Neural progenitor cell (in vitro differentiated cells): ENCODE measurements at regions not wholly inside any gene's neighbourhood (a gene's known extent, or its start where the extent isn't known, plus 50 kb on each side); places are given as distances from the start of the nearest gene placed in this dataset.

Experiments used
- DNase-seq: peaks from one replicate; pipeline ENCODE4 v3.0.0-alpha.2; 2016; ENCODE audit warnings: low spot score
- H2AFZ ChIP-seq: fragments of 200-600 bp; sonication (generic); replicated peaks from 2 replicates; pipeline ENCODE4 v1.6.1; 2016; ENCODE audit warnings: antibody characterized with exemption
- H3F3A ChIP-seq: fragments of 200-600 bp; sonication (generic); 2 replicates; pipeline ENCODE4 v1.6.1; 2016; ENCODE audit warnings: antibody characterized with exemption, low read depth
- H3K27ac ChIP-seq: fragments of 200-600 bp; sonication (generic); 2 replicates; pipeline ENCODE4 v1.5.1; 2016; ENCODE audit warnings: mild to moderate bottlenecking
- H3K27me3 ChIP-seq: fragments of 200-600 bp; sonication (generic); 2 replicates; pipeline ENCODE4 v1.6.1; 2016; ENCODE audit warnings: mild to moderate bottlenecking, moderate library complexity
- H3K36me3 ChIP-seq: fragments of 200-600 bp; sonication (generic); 2 replicates; pipeline ENCODE4 v1.5.1; 2016
- H3K4me1 ChIP-seq: fragments of 200-600 bp; sonication (generic); 2 replicates; pipeline ENCODE4 v1.6.1; 2016; ENCODE audit warnings: mixed run types
- H3K4me2 ChIP-seq: fragments of 200-600 bp; sonication (generic); 2 replicates; pipeline ENCODE4 v1.6.1; 2016
- H3K4me3 ChIP-seq: fragments of 200-600 bp; sonication (generic); 2 replicates; pipeline ENCODE4 v1.5.1; 2016
- H3K79me2 ChIP-seq: fragments of 200-600 bp; sonication (generic); 2 replicates; pipeline ENCODE4 v1.6.1; 2016; ENCODE audit warnings: low read depth
- H3K9ac ChIP-seq: fragments of 200-600 bp; sonication (generic); 2 replicates; pipeline ENCODE4 v1.6.1; 2016
- H3K9me3 ChIP-seq: fragments of 200-600 bp; sonication (generic); 2 replicates; pipeline ENCODE4 v1.5.1; 2016; ENCODE audit warnings: low read depth
- H4K20me1 ChIP-seq: fragments of 200-600 bp; sonication (generic); 2 replicates; pipeline ENCODE4 v1.6.1; 2016; ENCODE audit warnings: low read depth
- H3K27ac Mint-ChIP-seq: 3 replicates; pipeline ENCODE4 v1.8.0; 2021; ENCODE audit warnings: mixed read lengths
- H3K27me3 Mint-ChIP-seq: 2 replicates; pipeline ENCODE4 v1.8.0; 2022; ENCODE audit warnings: low read depth, mild to moderate bottlenecking, inconsistent platforms, moderate library complexity, mixed read lengths; ENCODE audit not compliant: insufficient read depth
- H3K36me3 Mint-ChIP-seq: 3 replicates; pipeline ENCODE4 v1.8.0; 2021; ENCODE audit warnings: mixed read lengths
- H3K4me1 Mint-ChIP-seq: 3 replicates; pipeline ENCODE4 v1.8.0; 2021; ENCODE audit warnings: mixed read lengths
- H3K4me3 Mint-ChIP-seq: 3 replicates; pipeline ENCODE4 v1.8.0; 2021; ENCODE audit warnings: mild to moderate bottlenecking, moderate library complexity, mixed read lengths
- H3K9me3 Mint-ChIP-seq: 3 replicates; pipeline ENCODE4 v1.8.0; 2020; ENCODE audit warnings: mixed read lengths
- CTCF ChIP-seq: fragments of 200-600 bp; sonication (generic); IDR thresholded peaks from 2 replicates; pipeline ENCODE4 v1.5.1; 2017; ENCODE audit warnings: antibody characterized with exemption, mild to moderate bottlenecking
- EZH2 ChIP-seq: fragments of 200-600 bp; sonication (generic); IDR thresholded peaks from 2 replicates; pipeline ENCODE4 v1.6.1; 2017; ENCODE audit warnings: antibody characterized with exemption, mild to moderate bottlenecking, moderate library complexity
- EZH2phosphoT487 ChIP-seq: fragments of 200-600 bp; sonication (generic); IDR thresholded peaks from 2 replicates; pipeline ENCODE4 v1.6.1; 2017; ENCODE audit warnings: antibody characterized with exemption

- H3K4me3 Mint-ChIP-seq, result no peak overlapping the region
- Histone ChIP-seq H3F3A (no peaks in the 10 kb centered on the region), H4K20me1 (no peaks in the 10 kb centered on the region), H3K4me1 (no peaks in the 10 kb centered on the region), H2AFZ (peak overlapping the region; percentile 53), H3K4me3 (no peak overlapping the region), H3K9ac (no peak overlapping the region), H3K4me2 (no peak overlapping the region), H3K36me3 (no peaks in the 10 kb centered on the region), H3K9me3 (no peaks in the 10 kb centered on the region), H3K27me3 (no peaks in the 10 kb centered on the region), H3K79me2 (no peaks in the 10 kb centered on the region), H3K27ac (no peak overlapping the region)
- peaks cover 3% of the 10 kb centered on the region for H3K27me3 Mint-ChIP-seq
- peaks cover 8% of the 10 kb centered on the region for H3K9me3 Mint-ChIP-seq
- no peaks in the 10 kb centered on the region for H3K36me3 Mint-ChIP-seq
- H3K27ac Mint-ChIP-seq, result no peak overlapping the region
- H3K4me1 Mint-ChIP-seq, result no peaks in the 10 kb centered on the region
- DNase-seq, result no peak
- TF ChIP-seq EZH2phosphoT487, result no peak
- no peak for TF ChIP-seq EZH2
- no peak for TF ChIP-seq CTCF
These were observed 242.2 kb downstream of the FIGN start for GRCh38 chr2:163493359-163494298.

- no peaks in the 10 kb centered on the region for H3K36me3 Mint-ChIP-seq
- Histone ChIP-seq H3K4me3 (no peak overlapping the region), H3K27ac (no peak overlapping the region), H3K79me2 (no peaks in the 10 kb centered on the region), H3K36me3 (no peaks in the 10 kb centered on the region), H3F3A (no peaks in the 10 kb centered on the region), H3K4me2 (no peak overlapping the region), H3K4me1 (peaks cover 4% of the 10 kb centered on the region), H4K20me1 (no peaks in the 10 kb centered on the region), H3K9me3 (no peaks in the 10 kb centered on the region), H2AFZ (no peak overlapping the region), H3K9ac (no peak overlapping the region), H3K27me3 (no peaks in the 10 kb centered on the region)
- H3K9me3 Mint-ChIP-seq, result peaks cover 3% of the 10 kb centered on the region
- no peak for DNase-seq
- TF ChIP-seq EZH2 (no peak), EZH2phosphoT487 (no peak), CTCF (no peak)
- no peaks in the 10 kb centered on the region for H3K27me3 Mint-ChIP-seq
- H3K27ac Mint-ChIP-seq, result no peak overlapping the region
- H3K4me1 Mint-ChIP-seq, result no peaks in the 10 kb centered on the region
- H3K4me3 Mint-ChIP-seq, result no peak overlapping the region
These were observed 244.0 kb downstream of the FIGN start for GRCh38 chr2:163491850-163492249.

DNA sequence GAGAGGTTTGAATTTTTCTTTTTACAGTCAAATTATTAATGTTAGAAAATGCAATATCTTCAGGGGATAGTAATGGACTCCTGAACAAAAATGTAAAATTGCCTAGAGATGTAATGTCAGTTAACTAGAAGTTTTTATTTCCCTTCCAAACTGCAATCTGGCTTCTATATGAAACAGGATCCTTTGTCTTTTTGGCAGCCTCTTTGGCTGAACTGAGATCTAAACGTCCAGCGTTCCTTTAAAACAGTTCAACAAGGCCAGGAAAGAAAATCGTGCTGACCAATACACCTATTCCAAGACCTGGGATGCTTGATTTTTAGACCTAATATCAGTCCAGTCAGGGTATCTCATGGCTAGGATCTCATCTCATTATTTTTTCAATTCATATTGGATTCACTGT is 245.5 kb downstream of the FIGN start:
- no peaks in the 10 kb centered on the region for H3K4me1 Mint-ChIP-seq
- Histone ChIP-seq H3K27ac (no peak overlapping the region), H3K36me3 (no peaks in the 10 kb centered on the region), H3K9ac (no peak overlapping the region), H3K4me3 (no peak overlapping the region), H3K27me3 (no peaks in the 10 kb centered on the region), H3F3A (no peaks in the 10 kb centered on the region), H3K79me2 (no peaks in the 10 kb centered on the region), H4K20me1 (no peaks in the 10 kb centered on the region), H3K4me1 (peaks cover 4% of the 10 kb centered on the region), H3K9me3 (no peaks in the 10 kb centered on the region), H2AFZ (no peak overlapping the region), H3K4me2 (no peak overlapping the region)
- DNase-seq, result no peak
- no peak overlapping the region for H3K27ac Mint-ChIP-seq
- H3K36me3 Mint-ChIP-seq, result no peaks in the 10 kb centered on the region
- H3K9me3 Mint-ChIP-seq, result peaks cover 3% of the 10 kb centered on the region
- H3K4me3 Mint-ChIP-seq, result no peak overlapping the region
- no peak for TF ChIP-seq EZH2phosphoT487
- TF ChIP-seq CTCF, result no peak
- TF ChIP-seq EZH2, result no peak
- no peaks in the 10 kb centered on the region for H3K27me3 Mint-ChIP-seq
